OCI-LY7 (cell line): ENCODE measurements at regions not wholly inside any gene's neighbourhood (a gene's known extent, or its start where the extent isn't known, plus 50 kb on each side); places are given as distances from the start of the nearest gene placed in this dataset.

ENCODE experiments used
- EZH2phosphoT487 ChIP-seq: fragments of 200-600 bp; sonication (generic); IDR thresholded peaks from 2 replicates; pipeline ENCODE4 v1.6.1; 2018; ENCODE audit warnings: low read depth, borderline replicate concordance, mild to moderate bottlenecking, mixed run types, antibody characterized with exemption, low read length, moderate library complexity, mixed read lengths
- TF ChIP-seq, protein P1 (sequence below): fragments of 200-600 bp; sonication (generic); conservative IDR thresholded peaks from 2 replicates; pipeline ENCODE4 v1.5.1; 2014; ENCODE audit warnings: mild to moderate bottlenecking, antibody characterized with exemption, low read length, moderate library complexity, mixed read lengths

DNA sequence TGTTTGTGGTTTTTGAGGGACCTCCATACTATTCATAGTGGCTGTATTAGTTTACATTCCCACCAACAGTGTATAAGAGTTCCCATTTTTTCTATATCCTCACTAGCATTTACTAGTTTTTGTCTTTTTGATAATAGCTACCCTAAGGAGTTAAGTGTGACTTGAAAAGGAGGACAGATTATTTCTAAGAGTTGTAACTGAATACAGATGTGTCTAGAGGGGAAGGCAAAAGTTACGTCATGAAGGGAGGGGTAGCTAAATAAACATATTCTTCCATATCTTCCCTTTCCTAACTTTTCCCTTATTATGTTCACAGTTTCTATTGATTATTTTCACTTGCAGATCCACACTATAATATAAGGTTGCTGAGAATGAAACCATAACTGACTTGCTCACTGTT lies 1315.7 kb upstream of the ZEB2 start:
- TF ChIP-seq, protein P1, sequence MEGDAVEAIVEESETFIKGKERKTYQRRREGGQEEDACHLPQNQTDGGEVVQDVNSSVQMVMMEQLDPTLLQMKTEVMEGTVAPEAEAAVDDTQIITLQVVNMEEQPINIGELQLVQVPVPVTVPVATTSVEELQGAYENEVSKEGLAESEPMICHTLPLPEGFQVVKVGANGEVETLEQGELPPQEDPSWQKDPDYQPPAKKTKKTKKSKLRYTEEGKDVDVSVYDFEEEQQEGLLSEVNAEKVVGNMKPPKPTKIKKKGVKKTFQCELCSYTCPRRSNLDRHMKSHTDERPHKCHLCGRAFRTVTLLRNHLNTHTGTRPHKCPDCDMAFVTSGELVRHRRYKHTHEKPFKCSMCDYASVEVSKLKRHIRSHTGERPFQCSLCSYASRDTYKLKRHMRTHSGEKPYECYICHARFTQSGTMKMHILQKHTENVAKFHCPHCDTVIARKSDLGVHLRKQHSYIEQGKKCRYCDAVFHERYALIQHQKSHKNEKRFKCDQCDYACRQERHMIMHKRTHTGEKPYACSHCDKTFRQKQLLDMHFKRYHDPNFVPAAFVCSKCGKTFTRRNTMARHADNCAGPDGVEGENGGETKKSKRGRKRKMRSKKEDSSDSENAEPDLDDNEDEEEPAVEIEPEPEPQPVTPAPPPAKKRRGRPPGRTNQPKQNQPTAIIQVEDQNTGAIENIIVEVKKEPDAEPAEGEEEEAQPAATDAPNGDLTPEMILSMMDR, result no peak
- no peak for TF ChIP-seq EZH2phosphoT487
